Transverse colon (tissue), 4 donors: ENCODE measurements at regions not wholly inside any gene's neighbourhood (a gene's known extent, or its start where the extent isn't known, plus 50 kb on each side); places are given as distances from the start of the nearest gene placed in this dataset.

ENCODE experiments used
- DNase-seq: peaks from one replicate; pipeline ENCODE4 v3.0.0-alpha.2; 2019
- H3K27ac ChIP-seq, 4 donors: fragments of 200-600 bp; sonication (generic); 2 replicates each; pipeline ENCODE4 v1.5.1; 2016 to 2018; ENCODE audit warnings: inconsistent platforms in 4 of 4
- H3K27me3 ChIP-seq: fragments of 200-600 bp; sonication (generic); 2 replicates; pipeline ENCODE4 v1.5.1; 2017; ENCODE audit warnings: inconsistent platforms
- H3K36me3 ChIP-seq, 4 donors: fragments of 200-600 bp; sonication (generic); 2 replicates each; pipeline ENCODE4 v1.5.1; 2017 to 2019; ENCODE audit warnings: inconsistent platforms in 4 of 4
- H3K4me1 ChIP-seq, 4 donors: fragments of 200-600 bp; sonication (generic); 2 replicates each; pipeline ENCODE4 v1.5.1; 2017 to 2020; ENCODE audit warnings: inconsistent platforms in 4 of 4
- H3K4me3 ChIP-seq, 4 donors: fragments of 200-600 bp; sonication (generic); 1 replicate in 1 of 4; 2 replicates in 3 of 4; pipeline versions ENCODE4 v1.5.1 to v1.6.1; 2017 to 2019; ENCODE audit warnings: inconsistent platforms in 4 of 4
- H3K9me3 ChIP-seq, 2 donors: fragments of 200-600 bp; sonication (generic); 2 replicates each; pipeline ENCODE4 v1.5.1; 2017 to 2019; ENCODE audit warnings: inconsistent platforms in 2 of 2
- CTCF ChIP-seq, 5 experiments: fragments of 200-600 bp in 3 of 5; fragments of 450-650 bp in 2 of 5; sonication (generic) in 3 of 5; IDR thresholded peaks; 1 replicate in 2 of 5; 2 replicates in 3 of 5; pipeline ENCODE4 v1.5.1; 2016 to 2017; ENCODE audit warnings: antibody characterized with exemption in 5 of 5, inconsistent platforms in 3 of 5, mild to moderate bottlenecking in 2 of 5, moderate library complexity in 1 of 5
- EP300 ChIP-seq: sonication (generic); formaldehyde crosslinking; IDR thresholded peaks from one replicate; pipeline ENCODE4 v1.6.1; 2017; ENCODE audit warnings: antibody characterized with exemption, low read depth
- POLR2A ChIP-seq: fragments of 450-650 bp; IDR thresholded peaks from one replicate; pipeline ENCODE4 v1.6.1; 2016; ENCODE audit warnings: antibody characterized with exemption, mild to moderate bottlenecking, moderate library complexity
- POLR2AphosphoS5 ChIP-seq, 3 donors: sonication (generic); formaldehyde crosslinking; IDR thresholded peaks; one replicate each; pipeline ENCODE4 v1.6.1; 2016; ENCODE audit warnings: antibody characterized with exemption in 3 of 3
- WGBS, 2 donors: methylation state at CpG; one replicate each; pipeline ENCODE4 v1.1.5; 2018; ENCODE audit warnings: low coverage in 1 of 2; 5-methylcytosine and 5-hydroxymethylcytosine counted together
- in situ Hi-C, 4 donors: fragments of 200-750 bp; cut with MboI; loops; one replicate each; pipeline versions ENCODE4 v1.15.0 to v1.15.1; 2017; ENCODE audit warnings: low sequenced_read_pairs in 3 of 4, low pct_ligation_motif_present in 1 of 4, low pct_unique_long_range_greater_than_20kb in 1 of 4
- intact Hi-C: fragments of 100-400 bp; cut with DNase I; formaldehyde crosslinking; loops from one replicate; pipeline ENCODE4 v1.15.1; 2023; ENCODE audit warnings: low total_unique reads

- no peak for DNase-seq
- intact Hi-C loops (no loop called here), in situ Hi-C loops (loop anchor here in 3 of 4 donors (25.0 kb wide), 2 partner anchors 249 to 849 kb away; no protein-coding TSS in a partner anchor)
- 92 to 100% methylated on average over 1 to 10 of the region's 10 CpGs for WGBS, 2 donors
- H3K36me3 ChIP-seq: no peaks in the 10 kb centered on the region
- peaks cover 0 to 14% (median 9%) of the 10 kb centered on the region in 4 donors for H3K4me1 ChIP-seq
- TF ChIP-seq POLR2A (no peak), POLR2AphosphoS5 (IDR thresholded peaks at IDR 0.05) (no peak), CTCF (IDR thresholded peaks at IDR 0.05) (no peak), EP300 (no peak)
- no peak overlapping the region for H3K4me3 ChIP-seq
- H3K27ac ChIP-seq: no peak overlapping the region
- no peaks in the 10 kb centered on the region for H3K9me3 ChIP-seq
- no peaks in the 10 kb centered on the region for H3K27me3 ChIP-seq
Observed at GRCh38 chr13:99663185-99663825, 162.0 kb downstream of the TM9SF2 start.

- Histone ChIP-seq H3K4me3 (no peak overlapping the region), H3K27ac (no peak overlapping the region), H3K4me1 (peaks cover 0 to 19% (median 11%) of the 10 kb centered on the region in 4 donors), H3K27me3 (no peaks in the 10 kb centered on the region), H3K9me3 (no peaks in the 10 kb centered on the region), H3K36me3 (no peaks in the 10 kb centered on the region)
- 63 to 80% methylated on average over 2 to 3 of the region's 3 CpGs for WGBS, 2 donors
- intact Hi-C loops: no loop called here
- TF ChIP-seq POLR2A (no peak), POLR2AphosphoS5 (IDR thresholded peaks at IDR 0.05) (no peak), EP300 (no peak), CTCF (IDR thresholded peaks at IDR 0.05) (no peak)
- DNase-seq: no peak
- in situ Hi-C loops: loop anchor here in 3 of 4 donors (25.0 kb wide), 2 partner anchors 250 to 850 kb away; no protein-coding TSS in a partner anchor
Observed at GRCh38 chr13:99662678-99663077, 161.4 kb downstream of the TM9SF2 start.

- in situ Hi-C loops: loop anchor here in 3 of 4 donors (25.0 kb wide), 2 partner anchors 251 to 851 kb away; no protein-coding TSS in a partner anchor
- no peak for TF ChIP-seq POLR2AphosphoS5 (IDR thresholded peaks at IDR 0.05)
- no peak for TF ChIP-seq POLR2A
- no peak for TF ChIP-seq EP300
- no peak for TF ChIP-seq CTCF (IDR thresholded peaks at IDR 0.05)
- Histone ChIP-seq H3K4me1 (peaks cover 0 to 27% (median 11%) of the 10 kb centered on the region in 4 donors), H3K4me3 (no peak overlapping the region), H3K9me3 (no peaks in the 10 kb centered on the region), H3K27ac (no peak overlapping the region), H3K27me3 (no peaks in the 10 kb centered on the region), H3K36me3 (no peaks in the 10 kb centered on the region)
- intact Hi-C loops: no loop called here
- no peak for DNase-seq
- WGBS, 2 donors: 69 to 89% methylated on average over 2 to 3 of the region's 3 CpGs
Observed at GRCh38 chr13:99661791-99662190, 160.5 kb downstream of the TM9SF2 start.

- H3K9me3 ChIP-seq: no peaks in the 10 kb centered on the region
- H3K36me3 ChIP-seq: no peaks in the 10 kb centered on the region
- no peak overlapping the region for H3K4me3 ChIP-seq
- DNase-seq: no peak
- H3K4me1 ChIP-seq: peaks cover 7 to 38% (median 14%) of the 10 kb centered on the region in 4 donors
- intact Hi-C loops (loop anchor here (5.0 kb wide), 1 partner anchor 852 kb away; no protein-coding TSS in a partner anchor), in situ Hi-C loops (loop anchor here (10.0 to 25.0 kb wide), 6 partner anchors 252 to 855 kb away; no protein-coding TSS in a partner anchor)
- no peak for TF ChIP-seq CTCF (IDR thresholded peaks at IDR 0.05)
- TF ChIP-seq POLR2A: no peak
- no peak for TF ChIP-seq EP300
- TF ChIP-seq POLR2AphosphoS5 (IDR thresholded peaks at IDR 0.05): no peak
- 43 to 76% methylated on average over 5 to 11 of the region's 11 CpGs for WGBS, 2 donors
- H3K27me3 ChIP-seq: no peaks in the 10 kb centered on the region
- no peak overlapping the region for H3K27ac ChIP-seq
Observed at GRCh38 chr13:99659866-99660554, 158.7 kb downstream of the TM9SF2 start.
